T1000 (cell line): ENCODE measurements at regions not wholly inside any gene's neighbourhood (a gene's known extent, or its start where the extent isn't known, plus 50 kb on each side); places are given as distances from the start of the nearest gene placed in this dataset.
"Not testable (repeated sequence)": the region's sequence is repeated elsewhere in the genome, so short reads cannot be mapped to it uniquely, and the experiment has no call there.

ENCODE experiments used
- DNase-seq: peaks from one replicate; lab custom pipeline; 2025; ENCODE audit warnings: mixed read lengths; lab: John Stamatoyannopoulos, UW

- DNase-seq = no peak
Measured at GRCh38 chr12:67837876-67838275, 151.4 kb upstream of the IFNG-AS1 start.

GRCh38 chr12:67842124-67842523 is 147.1 kb upstream of the IFNG-AS1 start:
- DNase-seq = no peak

- no peak for DNase-seq
Measured at GRCh38 chr12:67843257-67843656, 146.0 kb upstream of the IFNG-AS1 start.

GRCh38 chr12:67852701-67853100 is 136.5 kb upstream of the IFNG-AS1 start:
- no peak for DNase-seq

GRCh38 chr12:67853204-67853603 is 136.0 kb upstream of the IFNG-AS1 start:
- DNase-seq = no peak

GRCh38 chr12:67854351-67854750 is 134.9 kb upstream of the IFNG-AS1 start:
- DNase-seq = no peak

- DNase-seq = no peak
Measured at GRCh38 chr12:67855103-67855502, 134.1 kb upstream of the IFNG-AS1 start.

- DNase-seq = no peak
Measured at GRCh38 chr12:67871231-67871630, 118.0 kb upstream of the IFNG-AS1 start.

- DNase-seq = no peak
Measured at GRCh38 chr12:67873355-67873754, 115.9 kb upstream of the IFNG-AS1 start.

- no peak for DNase-seq
Measured at GRCh38 chr12:67876305-67876915, 112.8 kb upstream of the IFNG-AS1 start.

GRCh38 chr12:67877727-67878126 is 111.5 kb upstream of the IFNG-AS1 start:
- no peak for DNase-seq

GRCh38 chr12:67879937-67880336 is 109.3 kb upstream of the IFNG-AS1 start:
- DNase-seq = no peak

- DNase-seq = no peak
Measured at GRCh38 chr12:67881565-67881964, 107.7 kb upstream of the IFNG-AS1 start.

GRCh38 chr12:67884596-67884995 is 104.7 kb upstream of the IFNG-AS1 start:
- DNase-seq = no peak

GRCh38 chr12:67885375-67886169 is 103.7 kb upstream of the IFNG-AS1 start:
- DNase-seq = no peak

- DNase-seq = no peak
Measured at GRCh38 chr12:67887065-67887464, 102.2 kb upstream of the IFNG-AS1 start.

- no peak for DNase-seq
Measured at GRCh38 chr12:67889931-67890330, 99.3 kb upstream of the IFNG-AS1 start.

- DNase-seq = no peak
Measured at GRCh38 chr12:67890726-67891258, 98.5 kb upstream of the IFNG-AS1 start.

- DNase-seq = no peak
Measured at GRCh38 chr12:67891596-67891995, 97.7 kb upstream of the IFNG-AS1 start.

- no peak for DNase-seq
Measured at GRCh38 chr12:67892259-67893021, 96.8 kb upstream of the IFNG-AS1 start.

GRCh38 chr12:67893022-67893580 is 96.1 kb upstream of the IFNG-AS1 start:
- no peak for DNase-seq

GRCh38 chr12:67900418-67900817 is 88.8 kb upstream of the IFNG-AS1 start:
- DNase-seq = not testable (repeated sequence)
